ENCODE measurements at regions not wholly inside any gene's neighbourhood (a gene's known extent, or its start where the extent isn't known, plus 50 kb on each side); places are given as distances from the start of the nearest gene placed in this dataset.

DNA sequence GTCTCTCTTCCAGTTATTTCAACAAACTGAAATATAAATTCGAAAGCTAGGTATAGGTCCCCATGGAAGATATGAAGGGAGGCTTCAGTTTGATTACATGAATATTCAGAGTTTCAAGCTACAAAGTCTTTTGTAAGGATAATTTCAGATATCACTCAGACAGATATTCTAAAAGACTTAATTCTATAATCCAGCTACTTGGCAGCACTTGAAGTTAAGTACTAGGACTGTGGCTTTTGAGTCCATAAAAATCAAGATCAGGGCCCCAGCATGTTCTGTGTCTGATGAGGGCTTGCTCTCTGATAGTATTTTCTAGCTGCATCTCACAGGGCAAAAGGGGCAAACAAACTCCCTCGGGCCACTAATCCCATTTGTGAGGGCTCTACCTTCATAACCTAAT lies 160.6 kb upstream of the IRS2 start:
- Histone ChIP-seq H3K9me1 (ENCODE audit: control insufficient read depth, insufficient read depth, low read length) (no peaks in the 10 kb centered on the region), H3K4me3 (no peak overlapping the region), H3K36me3 (ENCODE audit: control insufficient read depth, insufficient read depth, low read length) (no peaks in the 10 kb centered on the region), H3K4me2 (ENCODE audit: insufficient read depth, low read length) (no peak overlapping the region), H4K20me1 (replicated peaks; ENCODE audit: control insufficient read depth, insufficient read depth, low read length) (no peaks in the 10 kb centered on the region), H3K27me3 (ENCODE audit: control insufficient read depth in 2 of 2, insufficient read depth in 2 of 2, low read length in 2 of 2) (peaks cover 0 to 3% of the 10 kb centered on the region in 2 experiments; a peak in 1 of 5 replicates), H3K9me3 (replicated peaks; ENCODE audit: control insufficient read depth, insufficient read depth, low read depth, low read length) (no peaks in the 10 kb centered on the region), H3K9ac (ENCODE audit: insufficient read depth in 1 of 2, low read depth in 2 of 2, low read length in 2 of 2) (no peak overlapping the region), H2AFZ (ENCODE audit: low read depth, low read length) (no peak overlapping the region), H3K79me2 (ENCODE audit: control insufficient read depth, insufficient read depth, low read length) (no peaks in the 10 kb centered on the region), H3K4me1 (replicated peaks in 1 of 2; ENCODE audit: control insufficient read depth in 2 of 2, insufficient read depth in 2 of 2, low read length in 2 of 2) (no peaks in the 10 kb centered on the region), H3K27ac (ENCODE audit: extremely low read depth, low read depth, low read length) (no peak overlapping the region)
- TF ChIP-seq RCOR1 (IDR thresholded peaks at IDR 0.05; ENCODE audit: borderline replicate concordance in 1 of 2, low read depth in 2 of 2, low read length in 2 of 2) (no peak), FOXA1 (IDR thresholded peaks at IDR 0.05; ENCODE audit: borderline replicate concordance) (no peak), SMAD2 (IDR thresholded peaks at IDR 0.05; ENCODE audit: low read depth, low read length) (no peak), ZNF347 (CRISPR knock-in tag; IDR thresholded peaks at IDR 0.05; ENCODE audit: low read depth) (no peak), ZNF551 (CRISPR knock-in tag; IDR thresholded peaks at IDR 0.05) (no peak), HMBOX1 (IDR thresholded peaks at IDR 0.05) (no peak), MTA1 (IDR thresholded peaks at IDR 0.05; ENCODE audit: borderline replicate concordance) (no peak), E2F3 (CRISPR knock-in tag; IDR thresholded peaks at IDR 0.05) (no peak), JUN (IDR thresholded peaks at IDR 0.05; ENCODE audit: borderline replicate concordance, low read depth, low read length) (no peak), JUN (CRISPR knock-in tag; IDR thresholded peaks at IDR 0.05; ENCODE audit: borderline replicate concordance) (no peak), HOMEZ (CRISPR knock-in tag; IDR thresholded peaks at IDR 0.05) (no peak)
- TF ChIP-seq, protein P1, sequence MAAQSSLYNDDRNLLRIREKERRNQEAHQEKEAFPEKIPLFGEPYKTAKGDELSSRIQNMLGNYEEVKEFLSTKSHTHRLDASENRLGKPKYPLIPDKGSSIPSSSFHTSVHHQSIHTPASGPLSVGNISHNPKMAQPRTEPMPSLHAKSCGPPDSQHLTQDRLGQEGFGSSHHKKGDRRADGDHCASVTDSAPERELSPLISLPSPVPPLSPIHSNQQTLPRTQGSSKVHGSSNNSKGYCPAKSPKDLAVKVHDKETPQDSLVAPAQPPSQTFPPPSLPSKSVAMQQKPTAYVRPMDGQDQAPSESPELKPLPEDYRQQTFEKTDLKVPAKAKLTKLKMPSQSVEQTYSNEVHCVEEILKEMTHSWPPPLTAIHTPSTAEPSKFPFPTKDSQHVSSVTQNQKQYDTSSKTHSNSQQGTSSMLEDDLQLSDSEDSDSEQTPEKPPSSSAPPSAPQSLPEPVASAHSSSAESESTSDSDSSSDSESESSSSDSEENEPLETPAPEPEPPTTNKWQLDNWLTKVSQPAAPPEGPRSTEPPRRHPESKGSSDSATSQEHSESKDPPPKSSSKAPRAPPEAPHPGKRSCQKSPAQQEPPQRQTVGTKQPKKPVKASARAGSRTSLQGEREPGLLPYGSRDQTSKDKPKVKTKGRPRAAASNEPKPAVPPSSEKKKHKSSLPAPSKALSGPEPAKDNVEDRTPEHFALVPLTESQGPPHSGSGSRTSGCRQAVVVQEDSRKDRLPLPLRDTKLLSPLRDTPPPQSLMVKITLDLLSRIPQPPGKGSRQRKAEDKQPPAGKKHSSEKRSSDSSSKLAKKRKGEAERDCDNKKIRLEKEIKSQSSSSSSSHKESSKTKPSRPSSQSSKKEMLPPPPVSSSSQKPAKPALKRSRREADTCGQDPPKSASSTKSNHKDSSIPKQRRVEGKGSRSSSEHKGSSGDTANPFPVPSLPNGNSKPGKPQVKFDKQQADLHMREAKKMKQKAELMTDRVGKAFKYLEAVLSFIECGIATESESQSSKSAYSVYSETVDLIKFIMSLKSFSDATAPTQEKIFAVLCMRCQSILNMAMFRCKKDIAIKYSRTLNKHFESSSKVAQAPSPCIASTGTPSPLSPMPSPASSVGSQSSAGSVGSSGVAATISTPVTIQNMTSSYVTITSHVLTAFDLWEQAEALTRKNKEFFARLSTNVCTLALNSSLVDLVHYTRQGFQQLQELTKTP (IDR thresholded peaks at IDR 0.05; ENCODE audit: low read depth in 1 of 2, partially characterized antibody in 2 of 2) = no peak
- TF ChIP-seq, protein P2, sequence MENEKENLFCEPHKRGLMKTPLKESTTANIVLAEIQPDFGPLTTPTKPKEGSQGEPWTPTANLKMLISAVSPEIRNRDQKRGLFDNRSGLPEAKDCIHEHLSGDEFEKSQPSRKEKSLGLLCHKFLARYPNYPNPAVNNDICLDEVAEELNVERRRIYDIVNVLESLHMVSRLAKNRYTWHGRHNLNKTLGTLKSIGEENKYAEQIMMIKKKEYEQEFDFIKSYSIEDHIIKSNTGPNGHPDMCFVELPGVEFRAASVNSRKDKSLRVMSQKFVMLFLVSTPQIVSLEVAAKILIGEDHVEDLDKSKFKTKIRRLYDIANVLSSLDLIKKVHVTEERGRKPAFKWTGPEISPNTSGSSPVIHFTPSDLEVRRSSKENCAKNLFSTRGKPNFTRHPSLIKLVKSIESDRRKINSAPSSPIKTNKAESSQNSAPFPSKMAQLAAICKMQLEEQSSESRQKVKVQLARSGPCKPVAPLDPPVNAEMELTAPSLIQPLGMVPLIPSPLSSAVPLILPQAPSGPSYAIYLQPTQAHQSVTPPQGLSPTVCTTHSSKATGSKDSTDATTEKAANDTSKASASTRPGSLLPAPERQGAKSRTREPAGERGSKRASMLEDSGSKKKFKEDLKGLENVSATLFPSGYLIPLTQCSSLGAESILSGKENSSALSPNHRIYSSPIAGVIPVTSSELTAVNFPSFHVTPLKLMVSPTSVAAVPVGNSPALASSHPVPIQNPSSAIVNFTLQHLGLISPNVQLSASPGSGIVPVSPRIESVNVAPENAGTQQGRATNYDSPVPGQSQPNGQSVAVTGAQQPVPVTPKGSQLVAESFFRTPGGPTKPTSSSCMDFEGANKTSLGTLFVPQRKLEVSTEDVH (IDR thresholded peaks at IDR 0.05; ENCODE audit: low read depth, partially characterized antibody) = no peak
- ChIA-PET CTCF (ENCODE audit: low intra/inter-chr PET ratio) (no interaction called here), POLR2A (no interaction called here)
- intact Hi-C loops (cut with micrococcal nuclease) = no loop called here
- ATAC-seq = no peak
- in situ Hi-C loops (cut with MboI) = no loop called here
- FAIRE-seq = no peak
- BruUV-seq (replicated peaks) = no TSS peak
- DNase-seq (ENCODE audit: extremely low read depth in 1 of 4, low spot score in 3 of 4) = no peak
- WGBS (ENCODE audit: insufficient coverage, low coverage, missing lambda C conversion rate) = 0% methylated on average over 2 of the region's 2 CpGs
